GM21526 (cell line): ENCODE measurements at regions not wholly inside any gene's neighbourhood (a gene's known extent, or its start where the extent isn't known, plus 50 kb on each side); places are given as distances from the start of the nearest gene placed in this dataset.

Experiments
- ATAC-seq: cut with Tn5 transposase; IDR thresholded peaks from one replicate; pipeline ENCODE4 v1.9.1; 2021; ENCODE audit warnings: moderate library complexity; ENCODE audit not compliant: unreplicated experiment, low FRiP score

GRCh38 chr2:167544602-167545001 lies 656.3 kb downstream of the XIRP2 start:
- no peak for ATAC-seq

- ATAC-seq = no peak
Measured at GRCh38 chr2:167543721-167544120, 655.4 kb downstream of the XIRP2 start.

GRCh38 chr2:167537743-167538142 lies 649.5 kb downstream of the XIRP2 start:
- no peak for ATAC-seq

- ATAC-seq = no peak
Measured at GRCh38 chr2:167534443-167534842, 646.2 kb downstream of the XIRP2 start.

GRCh38 chr2:167524786-167525185 lies 636.5 kb downstream of the XIRP2 start:
- no peak for ATAC-seq

GRCh38 chr2:167510071-167510759 lies 621.9 kb downstream of the XIRP2 start:
- ATAC-seq = no peak

GRCh38 chr2:167509586-167509985 lies 621.3 kb downstream of the XIRP2 start:
- ATAC-seq = no peak

GRCh38 chr2:167508709-167509108 lies 620.4 kb downstream of the XIRP2 start:
- no peak for ATAC-seq

GRCh38 chr2:167506395-167506794 lies 618.1 kb downstream of the XIRP2 start:
- no peak for ATAC-seq

GRCh38 chr2:167504695-167505094 lies 616.4 kb downstream of the XIRP2 start:
- no peak for ATAC-seq

- no peak for ATAC-seq
Measured at GRCh38 chr2:167504061-167504460, 615.8 kb downstream of the XIRP2 start.

- ATAC-seq = no peak
Measured at GRCh38 chr2:167501618-167502017, 613.3 kb downstream of the XIRP2 start.

- ATAC-seq = no peak
Measured at GRCh38 chr2:167493862-167494261, 605.6 kb downstream of the XIRP2 start.

GRCh38 chr2:167492486-167492885 lies 604.2 kb downstream of the XIRP2 start:
- ATAC-seq = no peak

- ATAC-seq = no peak
Measured at GRCh38 chr2:167491788-167492187, 603.5 kb downstream of the XIRP2 start.

- ATAC-seq = no peak
Measured at GRCh38 chr2:167490455-167490854, 602.2 kb downstream of the XIRP2 start.

GRCh38 chr2:167489325-167489724 lies 601.0 kb downstream of the XIRP2 start:
- ATAC-seq = no peak

- ATAC-seq = no peak
Measured at GRCh38 chr2:167487728-167488127, 599.4 kb downstream of the XIRP2 start.

GRCh38 chr2:167484875-167485274 lies 596.6 kb downstream of the XIRP2 start:
- ATAC-seq = no peak

- ATAC-seq = no peak
Measured at GRCh38 chr2:167480986-167481309, 592.7 kb downstream of the XIRP2 start.

- no peak for ATAC-seq
Measured at GRCh38 chr2:167480232-167480985, 592.1 kb downstream of the XIRP2 start.

GRCh38 chr2:167478196-167478595 lies 589.9 kb downstream of the XIRP2 start:
- ATAC-seq = no peak
